ENCODE measurements at regions not wholly inside any gene's neighbourhood (a gene's known extent, or its start where the extent isn't known, plus 50 kb on each side); places are given as distances from the start of the nearest gene placed in this dataset.

DNA sequence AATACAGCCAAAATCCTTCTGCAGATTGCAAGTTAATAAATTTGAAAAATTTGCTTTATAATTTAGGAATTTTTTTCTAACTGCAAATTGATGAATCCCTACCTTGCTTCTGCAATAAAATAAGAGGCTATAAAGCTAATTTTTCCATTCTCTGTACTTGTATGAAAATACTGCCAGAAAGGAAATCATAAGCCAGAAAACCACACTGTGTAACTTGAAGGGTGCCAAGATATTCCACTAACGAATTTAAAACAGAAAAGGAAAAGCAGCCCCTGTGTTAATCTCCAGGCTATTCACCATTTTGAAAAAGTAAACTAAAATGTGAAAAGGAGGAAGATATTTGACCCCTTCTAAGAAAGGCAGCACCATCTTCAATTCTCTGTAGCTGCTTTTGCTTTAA, 557.9 kb upstream of the ZNF385D start:
- no peak for TF ChIP-seq SIN3A (IDR thresholded peaks at IDR 0.05; ENCODE audit: low read depth)
- TF ChIP-seq, protein P1, sequence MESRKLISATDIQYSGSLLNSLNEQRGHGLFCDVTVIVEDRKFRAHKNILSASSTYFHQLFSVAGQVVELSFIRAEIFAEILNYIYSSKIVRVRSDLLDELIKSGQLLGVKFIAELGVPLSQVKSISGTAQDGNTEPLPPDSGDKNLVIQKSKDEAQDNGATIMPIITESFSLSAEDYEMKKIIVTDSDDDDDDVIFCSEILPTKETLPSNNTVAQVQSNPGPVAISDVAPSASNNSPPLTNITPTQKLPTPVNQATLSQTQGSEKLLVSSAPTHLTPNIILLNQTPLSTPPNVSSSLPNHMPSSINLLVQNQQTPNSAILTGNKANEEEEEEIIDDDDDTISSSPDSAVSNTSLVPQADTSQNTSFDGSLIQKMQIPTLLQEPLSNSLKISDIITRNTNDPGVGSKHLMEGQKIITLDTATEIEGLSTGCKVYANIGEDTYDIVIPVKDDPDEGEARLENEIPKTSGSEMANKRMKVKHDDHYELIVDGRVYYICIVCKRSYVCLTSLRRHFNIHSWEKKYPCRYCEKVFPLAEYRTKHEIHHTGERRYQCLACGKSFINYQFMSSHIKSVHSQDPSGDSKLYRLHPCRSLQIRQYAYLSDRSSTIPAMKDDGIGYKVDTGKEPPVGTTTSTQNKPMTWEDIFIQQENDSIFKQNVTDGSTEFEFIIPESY (IDR thresholded peaks at IDR 0.05; ENCODE audit: extremely low read depth, insufficient replicate concordance, low read length), result no peak
- TF ChIP-seq POLR2AphosphoS5 (IDR thresholded peaks at IDR 0.05; ENCODE audit: low read depth, low read length), result no peak
- TF ChIP-seq, protein P2, sequence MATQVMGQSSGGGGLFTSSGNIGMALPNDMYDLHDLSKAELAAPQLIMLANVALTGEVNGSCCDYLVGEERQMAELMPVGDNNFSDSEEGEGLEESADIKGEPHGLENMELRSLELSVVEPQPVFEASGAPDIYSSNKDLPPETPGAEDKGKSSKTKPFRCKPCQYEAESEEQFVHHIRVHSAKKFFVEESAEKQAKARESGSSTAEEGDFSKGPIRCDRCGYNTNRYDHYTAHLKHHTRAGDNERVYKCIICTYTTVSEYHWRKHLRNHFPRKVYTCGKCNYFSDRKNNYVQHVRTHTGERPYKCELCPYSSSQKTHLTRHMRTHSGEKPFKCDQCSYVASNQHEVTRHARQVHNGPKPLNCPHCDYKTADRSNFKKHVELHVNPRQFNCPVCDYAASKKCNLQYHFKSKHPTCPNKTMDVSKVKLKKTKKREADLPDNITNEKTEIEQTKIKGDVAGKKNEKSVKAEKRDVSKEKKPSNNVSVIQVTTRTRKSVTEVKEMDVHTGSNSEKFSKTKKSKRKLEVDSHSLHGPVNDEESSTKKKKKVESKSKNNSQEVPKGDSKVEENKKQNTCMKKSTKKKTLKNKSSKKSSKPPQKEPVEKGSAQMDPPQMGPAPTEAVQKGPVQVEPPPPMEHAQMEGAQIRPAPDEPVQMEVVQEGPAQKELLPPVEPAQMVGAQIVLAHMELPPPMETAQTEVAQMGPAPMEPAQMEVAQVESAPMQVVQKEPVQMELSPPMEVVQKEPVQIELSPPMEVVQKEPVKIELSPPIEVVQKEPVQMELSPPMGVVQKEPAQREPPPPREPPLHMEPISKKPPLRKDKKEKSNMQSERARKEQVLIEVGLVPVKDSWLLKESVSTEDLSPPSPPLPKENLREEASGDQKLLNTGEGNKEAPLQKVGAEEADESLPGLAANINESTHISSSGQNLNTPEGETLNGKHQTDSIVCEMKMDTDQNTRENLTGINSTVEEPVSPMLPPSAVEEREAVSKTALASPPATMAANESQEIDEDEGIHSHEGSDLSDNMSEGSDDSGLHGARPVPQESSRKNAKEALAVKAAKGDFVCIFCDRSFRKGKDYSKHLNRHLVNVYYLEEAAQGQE (IDR thresholded peaks at IDR 0.05; ENCODE audit: low read depth), result no peak
- TF ChIP-seq, protein P3, sequence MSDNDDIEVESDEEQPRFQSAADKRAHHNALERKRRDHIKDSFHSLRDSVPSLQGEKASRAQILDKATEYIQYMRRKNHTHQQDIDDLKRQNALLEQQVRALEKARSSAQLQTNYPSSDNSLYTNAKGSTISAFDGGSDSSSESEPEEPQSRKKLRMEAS (IDR thresholded peaks at IDR 0.05), result no peak
- no peak for TF ChIP-seq JUND (IDR thresholded peaks at IDR 0.05)
- TF ChIP-seq TCF7L2 (IDR thresholded peaks at IDR 0.05; ENCODE audit: borderline replicate concordance, extremely low read depth, insufficient read depth, insufficient read length), result no peak
- no peak for TF ChIP-seq EZH2phosphoT487 (IDR thresholded peaks at IDR 0.05; ENCODE audit: borderline replicate concordance)
- no peak for TF ChIP-seq EZH2 (IDR thresholded peaks at IDR 0.05)
- no peak for TF ChIP-seq RAD21 (IDR thresholded peaks at IDR 0.05; ENCODE audit: low read depth)
- TF ChIP-seq, protein P4, sequence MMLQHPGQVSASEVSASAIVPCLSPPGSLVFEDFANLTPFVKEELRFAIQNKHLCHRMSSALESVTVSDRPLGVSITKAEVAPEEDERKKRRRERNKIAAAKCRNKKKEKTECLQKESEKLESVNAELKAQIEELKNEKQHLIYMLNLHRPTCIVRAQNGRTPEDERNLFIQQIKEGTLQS (IDR thresholded peaks at IDR 0.05), result no peak
- no peak for TF ChIP-seq CEBPB (IDR thresholded peaks at IDR 0.05; ENCODE audit: low read depth)
- intact Hi-C loops (cut with micrococcal nuclease), result no loop called here
- POLR2A ChIA-PET, result no interaction called here
- no peak overlapping the region for H3K9ac ChIP-seq (ENCODE audit: low read length)
- RAD21 ChIA-PET (ENCODE audit: low non-redundant PET in 1 of 2, low total read pairs in 2 of 2, uncharacterized antibody in 2 of 2, unreplicated experiment in 2 of 2), result no interaction called here
- H3K4me3 ChIP-seq (replicated peaks in 1 of 2; ENCODE audit: low read depth in 1 of 2, low read length in 2 of 2), result no peak overlapping the region
- ATAC-seq (no peak), DNase-seq (ENCODE audit: low read depth, low spot score) (no peak)
- peaks cover 3 to 20% of the 10 kb centered on the region in 2 experiments; a peak in 2 of 4 replicates for H3K9me3 ChIP-seq (ENCODE audit: control insufficient read depth in 1 of 2, insufficient read depth in 1 of 2, low read depth in 1 of 2, low read length in 2 of 2)
- no peaks in the 10 kb centered on the region for H3K9me2 ChIP-seq (ENCODE audit: insufficient read depth)
- H3K27ac ChIP-seq (ENCODE audit: low read depth, low read length), result no peak overlapping the region
- no peak overlapping the region for H3K4me2 ChIP-seq (ENCODE audit: low read length)
- H3K27me3 ChIP-seq (ENCODE audit: insufficient read depth, low read length), result no peaks in the 10 kb centered on the region
- CTCF ChIA-PET, result no interaction called here
- no peaks in the 10 kb centered on the region for H3K36me3 ChIP-seq (ENCODE audit: control insufficient read depth in 1 of 2, insufficient read depth in 2 of 2, low read length in 2 of 2)
- H3K4me1 ChIP-seq (ENCODE audit: control insufficient read depth in 1 of 2, insufficient read depth in 2 of 2, low read length in 2 of 2), result no peaks in the 10 kb centered on the region
- no peak overlapping the region for H2AFZ ChIP-seq (ENCODE audit: low read depth, low read length, poor library complexity, severe bottlenecking)
- H3K79me2 ChIP-seq (ENCODE audit: insufficient read depth, low read length), result no peaks in the 10 kb centered on the region
- H4K20me1 ChIP-seq (ENCODE audit: insufficient read depth), result no peaks in the 10 kb centered on the region
- no TSS peak for BruUV-seq (replicated peaks)
